HEK293T (cell line): ENCODE measurements at regions not wholly inside any gene's neighbourhood (a gene's known extent, or its start where the extent isn't known, plus 50 kb on each side); places are given as distances from the start of the nearest gene placed in this dataset.

Source experiments
- BHLHE40 ChIP-seq: fragments of 450-650 bp; IDR thresholded peaks from 2 replicates; pipeline ENCODE4 v1.6.1; 2016; ENCODE audit warnings: mild to moderate bottlenecking, moderate library complexity, borderline replicate concordance
- ELF4 ChIP-seq: fragments of 450-650 bp; IDR thresholded peaks from 2 replicates; pipeline ENCODE4 v1.6.1; 2017; ENCODE audit warnings: antibody characterized with exemption
- FOXK2 ChIP-seq: fragments of 450-650 bp; IDR thresholded peaks from 2 replicates; pipeline ENCODE4 v1.6.1; 2016; ENCODE audit warnings: mild to moderate bottlenecking
- HDGF ChIP-seq: fragments of 450-650 bp; IDR thresholded peaks from 2 replicates; pipeline ENCODE4 v1.6.1; 2017; ENCODE audit warnings: antibody characterized with exemption, borderline replicate concordance
- NFRKB ChIP-seq: fragments of 450-650 bp; IDR thresholded peaks from 2 replicates; pipeline ENCODE4 v1.6.1; 2016; ENCODE audit warnings: mild to moderate bottlenecking, moderate library complexity
- SP1 ChIP-seq: fragments of 450-650 bp; IDR thresholded peaks from 2 replicates; pipeline ENCODE4 v1.6.1; 2017
- ZNF384 ChIP-seq: fragments of 450-650 bp; IDR thresholded peaks from 2 replicates; pipeline ENCODE4 v1.6.1; 2016

DNA sequence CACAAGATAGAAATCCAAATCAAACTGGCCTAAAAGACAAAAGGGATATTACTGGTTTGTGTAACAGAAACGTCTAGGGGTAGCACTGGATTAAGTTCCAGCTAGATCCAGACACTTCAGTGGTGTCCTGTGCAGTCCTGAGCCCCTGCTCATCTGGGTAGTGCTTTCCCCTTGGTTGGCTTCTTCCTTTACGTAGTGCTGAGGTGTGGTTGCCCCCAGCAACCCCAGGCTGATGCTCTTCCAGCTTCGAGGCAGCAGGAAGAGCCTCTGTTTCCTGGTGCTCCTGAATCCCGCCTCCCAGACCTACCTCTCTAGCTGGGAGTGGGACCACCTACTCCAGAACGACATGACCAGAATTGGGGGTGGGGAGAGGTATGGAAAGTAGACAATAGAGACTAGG is 166.1 kb upstream of the ADRA1B start:
- TF ChIP-seq HDGF (no peak), FOXK2 (no peak), ZNF384 (no peak), SP1 (no peak), BHLHE40 (no peak), ELF4 (no peak), NFRKB (no peak)
